IPS DF 19.7 (cell line): ENCODE measurements at regions not wholly inside any gene's neighbourhood (a gene's known extent, or its start where the extent isn't known, plus 50 kb on each side); places are given as distances from the start of the nearest gene placed in this dataset.

Experiments
- DNase-seq: peaks from one replicate; pipeline ENCODE4 v3.0.0-alpha.2; 2013; ENCODE audit warnings: low read depth, low spot score

- DNase-seq: no peak
Observed at GRCh38 chr10:117924820-117925219, 121.9 kb downstream of the RAB11FIP2 start.

GRCh38 chr10:117925369-117925768 lies 121.4 kb downstream of the RAB11FIP2 start:
- DNase-seq: no peak

GRCh38 chr10:117926491-117926890 lies 120.2 kb downstream of the RAB11FIP2 start:
- no peak for DNase-seq

GRCh38 chr10:117927332-117927731 lies 119.4 kb downstream of the RAB11FIP2 start:
- DNase-seq: no peak

- DNase-seq: no peak
Observed at GRCh38 chr10:117927871-117928270, 118.9 kb downstream of the RAB11FIP2 start.

GRCh38 chr10:117928281-117928680 lies 118.5 kb downstream of the RAB11FIP2 start:
- no peak for DNase-seq

- no peak for DNase-seq
Observed at GRCh38 chr10:117928741-117929140, 118.0 kb downstream of the RAB11FIP2 start.

- no peak for DNase-seq
Observed at GRCh38 chr10:117929327-117930067, 117.2 kb downstream of the RAB11FIP2 start.

- DNase-seq: no peak
Observed at GRCh38 chr10:117931078-117931477, 115.7 kb downstream of the RAB11FIP2 start.

- DNase-seq: no peak
Observed at GRCh38 chr10:117933036-117933435, 113.7 kb downstream of the RAB11FIP2 start.

- DNase-seq: no peak
Observed at GRCh38 chr10:117934477-117934876, 112.3 kb downstream of the RAB11FIP2 start.

GRCh38 chr10:117936141-117936540 lies 110.6 kb downstream of the RAB11FIP2 start:
- DNase-seq: no peak

- DNase-seq: no peak
Observed at GRCh38 chr10:117936566-117936965, 110.2 kb downstream of the RAB11FIP2 start.

GRCh38 chr10:117936976-117937375 lies 109.8 kb downstream of the RAB11FIP2 start:
- no peak for DNase-seq

- no peak for DNase-seq
Observed at GRCh38 chr10:117938104-117938503, 108.6 kb downstream of the RAB11FIP2 start.

- no peak for DNase-seq
Observed at GRCh38 chr10:117942226-117942625, 104.5 kb downstream of the RAB11FIP2 start.

GRCh38 chr10:117944676-117945447 lies 101.9 kb downstream of the RAB11FIP2 start:
- no peak for DNase-seq

GRCh38 chr10:117945651-117946050 lies 101.1 kb downstream of the RAB11FIP2 start:
- DNase-seq: no peak

- DNase-seq: no peak
Observed at GRCh38 chr10:117946525-117947070, 100.1 kb downstream of the RAB11FIP2 start.

GRCh38 chr10:117948493-117948892 lies 98.2 kb downstream of the RAB11FIP2 start:
- no peak for DNase-seq

GRCh38 chr10:117950408-117950807 lies 96.3 kb downstream of the RAB11FIP2 start:
- no peak for DNase-seq
